RWPE1 (cell line): ENCODE measurements at regions not wholly inside any gene's neighbourhood (a gene's known extent, or its start where the extent isn't known, plus 50 kb on each side); places are given as distances from the start of the nearest gene placed in this dataset.

Source experiments
- CTCF ChIA-PET: fragments of 350-600 bp; sonication (Branson Sonifier 250); formaldehyde crosslinking; extraction: SDS; loops from one replicate; lab custom pipeline; 2021; lab: Yijun Ruan, JAX
- POLR2A ChIA-PET: fragments of 400-600 bp; formaldehyde crosslinking; extraction: SDS; loops from one replicate; lab custom pipeline; 2020; ENCODE audit warnings: antibody characterized with exemption; ENCODE audit not compliant: low non-redundant PET; lab: Yijun Ruan, JAX
- DNase-seq: peaks from one replicate; pipeline ENCODE4 v3.0.0; 2012; ENCODE audit warnings: low spot score
- H3K27ac ChIP-seq: fragments of 450-650 bp; 2 replicates; pipeline ENCODE4 v1.5.1; 2017
- TF ChIP-seq, protein P1 (sequence below): fragments of 450-650 bp; conservative IDR thresholded peaks from 2 replicates; pipeline ENCODE4 v1.5.1; 2017; ENCODE audit warnings: low read depth, mild to moderate bottlenecking

DNA sequence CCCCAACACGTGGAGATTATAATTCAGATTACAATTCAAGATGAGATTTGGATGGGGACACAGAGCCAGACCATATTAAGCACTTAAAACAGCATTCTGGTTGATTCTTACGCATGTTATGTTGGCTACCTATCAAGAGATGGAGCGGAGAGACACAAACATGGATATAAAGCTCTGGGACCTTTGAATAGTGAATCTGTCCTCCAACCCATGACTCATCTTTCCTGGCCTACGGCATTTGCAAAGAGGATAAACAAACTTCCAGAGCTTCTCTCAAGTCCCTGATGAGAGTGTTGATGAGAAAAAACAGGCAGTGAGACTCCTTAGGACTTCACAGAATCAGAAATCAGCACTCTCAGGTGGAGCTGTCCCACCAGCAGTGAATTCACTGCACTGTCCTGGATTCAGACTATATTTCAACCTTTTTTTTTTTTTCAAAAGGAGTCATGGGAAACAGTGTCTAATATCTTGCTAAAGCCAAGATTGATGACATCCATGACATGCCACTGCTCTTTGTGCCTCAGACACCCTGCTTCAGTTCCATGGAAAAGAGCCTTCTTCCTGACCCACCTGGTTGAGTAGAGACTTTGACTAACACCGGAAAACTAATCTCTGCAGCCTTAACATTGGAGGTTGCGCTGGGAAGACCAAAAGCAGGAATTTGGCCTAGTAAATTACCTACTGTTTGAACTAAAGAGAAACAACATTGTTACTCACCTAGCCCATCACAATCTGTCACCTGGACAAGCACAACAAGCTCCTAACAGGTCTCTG, 62.1 kb upstream of the NPAS2 start:
- TF ChIP-seq, protein P1, sequence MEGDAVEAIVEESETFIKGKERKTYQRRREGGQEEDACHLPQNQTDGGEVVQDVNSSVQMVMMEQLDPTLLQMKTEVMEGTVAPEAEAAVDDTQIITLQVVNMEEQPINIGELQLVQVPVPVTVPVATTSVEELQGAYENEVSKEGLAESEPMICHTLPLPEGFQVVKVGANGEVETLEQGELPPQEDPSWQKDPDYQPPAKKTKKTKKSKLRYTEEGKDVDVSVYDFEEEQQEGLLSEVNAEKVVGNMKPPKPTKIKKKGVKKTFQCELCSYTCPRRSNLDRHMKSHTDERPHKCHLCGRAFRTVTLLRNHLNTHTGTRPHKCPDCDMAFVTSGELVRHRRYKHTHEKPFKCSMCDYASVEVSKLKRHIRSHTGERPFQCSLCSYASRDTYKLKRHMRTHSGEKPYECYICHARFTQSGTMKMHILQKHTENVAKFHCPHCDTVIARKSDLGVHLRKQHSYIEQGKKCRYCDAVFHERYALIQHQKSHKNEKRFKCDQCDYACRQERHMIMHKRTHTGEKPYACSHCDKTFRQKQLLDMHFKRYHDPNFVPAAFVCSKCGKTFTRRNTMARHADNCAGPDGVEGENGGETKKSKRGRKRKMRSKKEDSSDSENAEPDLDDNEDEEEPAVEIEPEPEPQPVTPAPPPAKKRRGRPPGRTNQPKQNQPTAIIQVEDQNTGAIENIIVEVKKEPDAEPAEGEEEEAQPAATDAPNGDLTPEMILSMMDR: no peak
- no peak for DNase-seq
- CTCF ChIA-PET: interaction anchor here (0.5 to 0.6 kb wide), 2 partner anchors 630 to 939 kb away, joined by 3 read pairs; no protein-coding TSS in a partner anchor
- no peak overlapping the region for H3K27ac ChIP-seq
- POLR2A ChIA-PET: no interaction called here

DNA sequence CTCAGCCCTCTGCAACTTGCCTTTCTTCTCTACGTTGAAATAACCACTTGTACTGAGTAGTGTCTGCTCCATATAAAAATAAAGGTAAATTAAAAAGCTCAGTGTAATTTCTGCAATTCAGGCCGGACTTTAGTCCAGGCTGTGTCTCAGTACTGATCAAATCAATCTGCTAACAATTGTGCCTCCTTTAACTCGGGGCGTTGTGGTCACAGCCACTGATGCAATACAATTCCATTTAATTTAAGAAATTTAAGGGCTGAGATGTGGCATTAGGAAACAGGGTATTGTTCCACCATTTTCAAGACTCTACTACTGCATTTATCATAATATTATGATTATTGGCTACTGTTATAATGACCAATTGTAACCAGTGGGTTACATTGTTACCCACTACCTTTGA, 60.0 kb upstream of the NPAS2 start:
- ChIA-PET POLR2A (no interaction called here), CTCF (interaction anchor here (0.5 kb wide), 1 partner anchor 136 kb away, joined by 3 read pairs; no protein-coding TSS in a partner anchor)
- TF ChIP-seq, protein P1: no peak
- DNase-seq: no peak
- H3K27ac ChIP-seq: no peak overlapping the region

DNA sequence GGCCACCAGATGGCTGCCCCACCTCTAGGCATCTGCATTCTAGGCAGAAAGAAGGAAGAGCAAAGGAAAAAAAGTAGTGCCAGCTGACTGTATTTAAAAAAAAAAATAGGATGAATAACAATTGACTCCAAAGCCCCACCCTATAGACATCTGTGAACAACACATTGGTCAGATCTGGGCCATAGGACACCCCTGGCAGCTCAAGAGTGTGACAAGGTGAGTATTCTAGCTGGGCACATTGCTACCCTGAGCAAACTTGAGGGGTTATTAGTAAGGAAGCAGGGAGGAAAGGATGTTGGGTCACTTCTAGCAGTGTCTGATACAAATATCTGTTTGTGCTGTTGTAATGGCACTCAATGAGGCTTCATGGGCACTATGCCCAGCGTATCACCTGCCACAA, 58.6 kb upstream of the NPAS2 start:
- TF ChIP-seq, protein P1: no peak
- DNase-seq: no peak
- POLR2A ChIA-PET: no interaction called here
- no peak overlapping the region for H3K27ac ChIP-seq
- CTCF ChIA-PET: no interaction called here

DNA sequence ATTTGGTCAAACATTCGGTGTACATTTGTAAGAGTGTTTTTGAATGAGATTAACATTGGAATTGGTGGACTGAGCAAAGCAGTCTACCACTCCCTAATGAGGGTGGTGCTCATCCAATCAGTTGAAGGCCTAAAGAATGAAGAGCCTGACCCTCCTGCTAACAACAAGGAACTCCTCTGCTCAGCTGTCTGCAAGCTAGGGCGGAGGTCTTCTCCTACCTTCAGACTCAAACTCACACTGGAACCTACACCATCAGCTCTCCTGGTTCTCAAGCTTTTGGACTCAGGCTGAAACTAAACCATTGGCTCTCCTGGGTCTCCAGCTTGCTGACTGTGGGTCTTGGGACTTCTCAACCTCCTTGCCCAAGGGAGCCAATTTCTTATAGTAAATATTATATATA, 55.5 kb upstream of the NPAS2 start:
- TF ChIP-seq, protein P1: no peak
- no peak for DNase-seq
- CTCF ChIA-PET: no interaction called here

DNA sequence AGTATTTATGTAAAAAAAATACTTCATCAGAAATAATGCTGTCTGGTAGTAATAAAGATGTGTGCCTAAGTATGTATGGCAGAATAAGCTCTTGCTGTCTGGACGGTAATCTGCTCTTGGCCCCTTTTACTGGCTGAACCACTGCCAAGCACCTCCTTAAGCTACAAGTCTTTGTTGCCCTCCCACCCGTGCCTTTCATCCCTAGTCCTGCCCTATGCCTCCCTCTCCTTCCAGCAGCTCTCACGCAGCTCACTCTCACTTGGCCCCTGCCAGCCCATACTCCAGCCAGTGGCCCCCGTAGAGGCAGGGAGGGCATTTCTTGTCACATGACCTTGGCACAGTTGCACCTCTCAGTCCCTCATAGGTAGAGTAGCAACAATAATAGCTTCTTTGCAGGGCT, 54.5 kb upstream of the NPAS2 start:
- ChIA-PET CTCF (no interaction called here), POLR2A (no interaction called here)
- no peak for DNase-seq
- TF ChIP-seq, protein P1: no peak
- no peak overlapping the region for H3K27ac ChIP-seq

More for the DNA sequence above, 55.5 kb upstream of the NPAS2 start:
- POLR2A ChIA-PET: no interaction called here
- H3K27ac ChIP-seq: no peak overlapping the region

DNA sequence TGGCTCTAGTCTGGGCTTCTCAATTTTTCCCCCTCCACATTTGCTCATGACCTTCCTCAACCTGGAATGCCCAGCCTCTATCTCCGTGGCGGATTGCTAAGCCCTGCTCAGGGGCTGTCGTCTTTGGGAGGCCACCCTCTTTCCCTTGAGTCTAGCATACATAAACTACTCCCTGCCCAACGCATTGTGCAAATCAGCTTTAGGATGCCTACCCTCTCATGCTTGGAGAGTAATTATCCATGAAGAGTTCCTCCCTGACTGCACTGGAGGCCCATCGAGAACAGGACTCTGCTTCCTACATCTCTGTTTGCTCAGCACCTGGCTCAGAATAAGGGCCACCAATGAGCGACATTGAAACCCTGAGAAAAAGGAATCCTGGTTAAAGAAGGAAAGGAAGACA, 53.7 kb upstream of the NPAS2 start:
- ChIA-PET POLR2A (no interaction called here), CTCF (no interaction called here)
- TF ChIP-seq, protein P1: no peak
- H3K27ac ChIP-seq: no peak overlapping the region
- no peak for DNase-seq
